Mesenchymal stem cell (in vitro differentiated cells and primary cell): ENCODE measurements at regions not wholly inside any gene's neighbourhood (a gene's known extent, or its start where the extent isn't known, plus 50 kb on each side); places are given as distances from the start of the nearest gene placed in this dataset.

Experiments used
- DNase-seq: peaks from one replicate; pipeline ENCODE4 v3.0.0-alpha.2; 2013
- H2AFZ ChIP-seq: one replicate; pipeline ENCODE4 v1.6.1; 2013; ENCODE audit warnings: low read depth, mild to moderate bottlenecking, control low read depth, inconsistent platforms, low read length, moderate library complexity
- H2AK5ac ChIP-seq: 2 replicates; pipeline ENCODE4 v1.6.1; 2013; ENCODE audit warnings: low read length, moderate library complexity, mild to moderate bottlenecking, inconsistent platforms; ENCODE audit not compliant: severe bottlenecking
- H2BK120ac ChIP-seq: one replicate; pipeline ENCODE4 v1.6.1; 2013; ENCODE audit warnings: low read depth, mild to moderate bottlenecking, inconsistent platforms, low read length, moderate library complexity
- H2BK12ac ChIP-seq, 2 experiments: one replicate each; pipeline ENCODE4 v1.6.1; 2013; ENCODE audit warnings: inconsistent platforms in 2 of 2, low read length in 2 of 2, mild to moderate bottlenecking in 2 of 2, moderate library complexity in 2 of 2, control low read depth in 1 of 2
- H2BK15ac ChIP-seq: one replicate; pipeline ENCODE4 v1.6.1; 2013; ENCODE audit warnings: mild to moderate bottlenecking, low read depth, inconsistent platforms; ENCODE audit not compliant: poor library complexity, severe bottlenecking
- H2BK5ac ChIP-seq: 2 replicates; pipeline ENCODE4 v1.6.1; 2013; ENCODE audit warnings: low read depth, mild to moderate bottlenecking, low read length, control low read depth, inconsistent platforms; ENCODE audit not compliant: poor library complexity, severe bottlenecking
- H3K14ac ChIP-seq, 2 experiments: one replicate each; pipeline ENCODE4 v1.6.1; 2013; ENCODE audit warnings: inconsistent platforms in 2 of 2, low read length in 2 of 2, control low read depth in 1 of 2, mild to moderate bottlenecking in 1 of 2, moderate library complexity in 1 of 2
- H3K18ac ChIP-seq, 2 experiments: one replicate each; pipeline ENCODE4 v1.6.1; 2013; ENCODE audit warnings: inconsistent platforms in 2 of 2, low read length in 2 of 2, control low read depth in 1 of 2, low read depth in 1 of 2, mild to moderate bottlenecking in 1 of 2
- H3K23ac ChIP-seq, 2 experiments: one replicate each; pipeline ENCODE4 v1.6.1; 2013; ENCODE audit warnings: inconsistent platforms in 2 of 2, low read length in 2 of 2, mild to moderate bottlenecking in 2 of 2, moderate library complexity in 2 of 2, control low read depth in 1 of 2
- H3K27ac ChIP-seq: 2 replicates; pipeline ENCODE4 v1.5.1; 2013; ENCODE audit warnings: mild to moderate bottlenecking, moderate library complexity, low read length, control low read depth, inconsistent platforms; ENCODE audit not compliant: poor library complexity, severe bottlenecking
- H3K27me3 ChIP-seq, 2 experiments: 2 replicates each; pipeline versions ENCODE4 v1.6.1 to v1.7.0; 2013; ENCODE audit warnings: low read length in 2 of 2, mild to moderate bottlenecking in 2 of 2, moderate library complexity in 2 of 2, control low read depth in 1 of 2, inconsistent platforms in 1 of 2; ENCODE audit not compliant: control insufficient read depth in 1 of 2, insufficient read depth in 1 of 2
- H3K36me3 ChIP-seq, 2 experiments: 2 replicates each; pipeline versions ENCODE4 v1.6.1 to v1.7.0; 2013; ENCODE audit warnings: low read length in 2 of 2, control low read depth in 1 of 2, inconsistent platforms in 1 of 2, low read depth in 1 of 2, mild to moderate bottlenecking in 1 of 2; ENCODE audit not compliant: insufficient read depth in 2 of 2, control insufficient read depth in 1 of 2
- H3K4ac ChIP-seq, 2 experiments: one replicate each; pipeline ENCODE4 v1.6.1; 2013; ENCODE audit warnings: inconsistent platforms in 2 of 2, low read length in 2 of 2, mild to moderate bottlenecking in 2 of 2, moderate library complexity in 2 of 2, control low read depth in 1 of 2, low read depth in 1 of 2
- H3K4me1 ChIP-seq: 2 replicates; pipeline ENCODE4 v1.6.1; 2013; ENCODE audit warnings: low read depth, low read length, control low read depth; ENCODE audit not compliant: control insufficient read depth, insufficient read depth
- H3K4me2 ChIP-seq: 2 replicates; pipeline ENCODE4 v1.6.1; 2013; ENCODE audit warnings: low read length, mild to moderate bottlenecking, inconsistent platforms; ENCODE audit not compliant: poor library complexity, severe bottlenecking
- H3K4me3 ChIP-seq, 2 experiments: 2 replicates each; pipeline versions ENCODE4 v1.5.1 to v1.7.0; 2013; ENCODE audit warnings: low read length in 2 of 2, mild to moderate bottlenecking in 2 of 2, control low read depth in 1 of 2, low read depth in 1 of 2; ENCODE audit not compliant: insufficient read depth in 1 of 2
- H3K79me1 ChIP-seq: replicated peaks from 2 replicates; pipeline ENCODE4 v1.6.1; 2013; ENCODE audit warnings: mild to moderate bottlenecking, control low read depth, low read length, inconsistent platforms; ENCODE audit not compliant: poor library complexity, severe bottlenecking
- H3K9ac ChIP-seq: 2 replicates; pipeline ENCODE4 v1.7.0; 2013; ENCODE audit warnings: mild to moderate bottlenecking, low read length, moderate library complexity
- H3K9me3 ChIP-seq: 2 replicates; pipeline ENCODE4 v1.7.0; 2013; ENCODE audit warnings: mild to moderate bottlenecking, low read length; ENCODE audit not compliant: control insufficient read depth
- H4K8ac ChIP-seq: one replicate; pipeline ENCODE4 v1.6.1; 2013; ENCODE audit warnings: inconsistent platforms, mild to moderate bottlenecking, low read length, moderate library complexity
- H4K91ac ChIP-seq: one replicate; pipeline ENCODE4 v1.6.1; 2013; ENCODE audit warnings: mild to moderate bottlenecking, low read length, inconsistent platforms
- WGBS: methylation state at CpG from one replicate; pipeline ENCODE4 v1.1.7; 2013; ENCODE audit warnings: mixed read lengths; 5-methylcytosine and 5-hydroxymethylcytosine counted together

DNA sequence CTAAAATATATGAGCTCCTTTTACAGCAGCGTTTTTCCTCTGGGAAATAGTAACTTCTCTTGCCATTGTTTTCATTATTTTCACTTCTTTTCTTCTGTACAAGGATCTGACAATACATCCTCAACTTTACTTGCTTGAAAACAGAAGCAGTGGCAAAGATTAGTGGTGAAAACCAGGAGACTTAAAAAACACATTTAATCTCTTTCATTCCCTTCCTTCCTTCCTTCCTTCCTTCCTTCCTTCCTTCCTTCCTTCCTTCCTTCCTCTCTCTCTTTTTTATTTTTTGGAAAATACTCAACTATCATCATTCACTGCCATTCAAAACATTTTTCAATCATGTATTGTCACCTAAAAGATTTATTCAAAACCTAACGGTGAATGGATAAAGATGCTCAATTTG lies 1411.4 kb downstream of the NCAM2 start:
- H3K18ac ChIP-seq = no peak overlapping the region
- H2AK5ac ChIP-seq = no peak overlapping the region
- H3K23ac ChIP-seq = no peak overlapping the region
- H3K14ac ChIP-seq = no peak overlapping the region
- H3K4ac ChIP-seq = no peak overlapping the region
- no peaks in the 10 kb centered on the region for H3K36me3 ChIP-seq
- no peak overlapping the region for H3K4me3 ChIP-seq
- H4K8ac ChIP-seq = no peak overlapping the region
- H3K9me3 ChIP-seq = no peaks in the 10 kb centered on the region
- WGBS = 40% methylated on average over 1 of the region's 2 CpGs
- H3K27ac ChIP-seq = no peak overlapping the region
- DNase-seq = no peak
- H3K27me3 ChIP-seq = no peaks in the 10 kb centered on the region
- H3K4me1 ChIP-seq = no peaks in the 10 kb centered on the region
- no peak overlapping the region for H2BK120ac ChIP-seq
- H2AFZ ChIP-seq = no peak overlapping the region
- no peak overlapping the region for H2BK12ac ChIP-seq
- H4K91ac ChIP-seq = no peak overlapping the region
- H2BK5ac ChIP-seq = no peak overlapping the region
- no peak overlapping the region for H3K4me2 ChIP-seq
- H3K79me1 ChIP-seq = no peaks in the 10 kb centered on the region
- no peak overlapping the region for H2BK15ac ChIP-seq
- no peak overlapping the region for H3K9ac ChIP-seq

GRCh38 chr21:22416555-22416954 lies 1418.3 kb downstream of the NCAM2 start:
- no peak overlapping the region for H2BK5ac ChIP-seq
- H3K4me2 ChIP-seq = no peak overlapping the region
- no peaks in the 10 kb centered on the region for H3K27me3 ChIP-seq
- no peak overlapping the region for H2BK12ac ChIP-seq
- no peak overlapping the region for H4K91ac ChIP-seq
- H3K4me1 ChIP-seq = no peaks in the 10 kb centered on the region
- DNase-seq = no peak
- no peak overlapping the region for H3K14ac ChIP-seq
- no peak overlapping the region for H3K27ac ChIP-seq
- H3K18ac ChIP-seq = no peak overlapping the region
- H3K9me3 ChIP-seq = peaks cover 2% of the 10 kb centered on the region
- no peak overlapping the region for H3K4me3 ChIP-seq
- no peaks in the 10 kb centered on the region for H3K79me1 ChIP-seq
- no peak overlapping the region for H2AK5ac ChIP-seq
- no peak overlapping the region for H2AFZ ChIP-seq
- H4K8ac ChIP-seq = no peak overlapping the region
- H3K9ac ChIP-seq = no peak overlapping the region
- H2BK120ac ChIP-seq = no peak overlapping the region
- no CpG with 5 or more reads among the region's 1 CpG for WGBS
- H3K23ac ChIP-seq = no peak overlapping the region
- no peak overlapping the region for H2BK15ac ChIP-seq
- no peak overlapping the region for H3K4ac ChIP-seq
- no peaks in the 10 kb centered on the region for H3K36me3 ChIP-seq

DNA sequence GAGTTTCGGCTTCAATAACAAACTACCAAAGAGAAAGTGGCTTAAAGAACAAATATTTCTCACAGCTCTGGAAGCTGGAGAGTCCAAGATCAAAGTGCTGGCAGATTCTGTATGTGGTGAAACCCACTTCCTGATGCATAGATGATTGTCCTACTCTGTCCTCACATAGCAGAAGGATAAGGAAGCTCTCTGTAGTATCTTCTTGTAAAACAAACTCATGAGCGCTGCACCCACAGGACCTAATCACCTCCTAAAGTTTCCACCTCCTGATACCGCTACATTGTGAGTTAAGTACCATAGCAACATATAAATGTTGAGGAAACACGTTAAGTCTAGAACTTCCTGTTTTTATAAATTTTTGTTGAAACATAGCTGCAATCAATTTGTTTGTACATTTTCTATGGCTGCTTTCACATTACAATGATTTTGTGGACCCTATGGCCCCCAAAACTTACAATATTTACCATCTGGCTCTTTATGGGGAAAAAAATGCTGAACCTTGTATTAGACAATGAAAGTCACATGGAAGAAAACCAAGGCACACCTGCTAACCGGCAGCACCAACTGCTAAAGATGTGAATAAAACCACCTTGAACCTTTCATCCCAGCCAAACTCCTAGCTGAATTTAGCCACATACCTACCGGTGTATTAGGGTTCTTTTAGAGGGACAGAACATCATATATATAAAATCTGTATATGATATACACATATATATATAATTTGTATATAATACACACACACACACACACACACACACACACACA lies 1423.4 kb downstream of the NCAM2 start:
- Histone ChIP-seq H3K79me1 (no peaks in the 10 kb centered on the region), H3K27me3 (no peaks in the 10 kb centered on the region), H3K4me2 (no peak overlapping the region), H4K91ac (no peak overlapping the region), H2BK120ac (no peak overlapping the region), H3K18ac (no peak overlapping the region), H2AFZ (no peak overlapping the region), H3K9ac (no peak overlapping the region), H3K14ac (no peak overlapping the region), H3K4me3 (no peak overlapping the region), H4K8ac (no peak overlapping the region), H2BK15ac (no peak overlapping the region), H3K4ac (no peak overlapping the region), H3K23ac (no peak overlapping the region), H3K27ac (no peak overlapping the region), H3K36me3 (no peaks in the 10 kb centered on the region), H2BK5ac (no peak overlapping the region), H2AK5ac (no peak overlapping the region), H3K9me3 (no peaks in the 10 kb centered on the region), H3K4me1 (no peaks in the 10 kb centered on the region), H2BK12ac (no peak overlapping the region)
- DNase-seq = no peak
- WGBS = 65% methylated on average over 2 of the region's 6 CpGs

- DNase-seq = no peak
Measured at GRCh38 chr21:22438428-22439086, 1440.3 kb downstream of the NCAM2 start.

More at GRCh38 chr21:22438428-22439086, 1440.3 kb downstream of the NCAM2 start:
- Histone ChIP-seq H3K4me1 (no peaks in the 10 kb centered on the region), H4K91ac (no peak overlapping the region), H3K4ac (no peak overlapping the region), H2BK120ac (no peak overlapping the region), H2BK15ac (no peak overlapping the region), H3K36me3 (no peaks in the 10 kb centered on the region), H3K27ac (no peak overlapping the region), H2AFZ (no peak overlapping the region), H2BK5ac (no peak overlapping the region), H3K4me2 (no peak overlapping the region), H3K23ac (no peak overlapping the region), H3K9ac (no peak overlapping the region), H4K8ac (no peak overlapping the region), H3K9me3 (peaks cover 3% of the 10 kb centered on the region), H3K79me1 (no peaks in the 10 kb centered on the region), H3K4me3 (no peak overlapping the region), H3K14ac (no peak overlapping the region), H3K18ac (no peak overlapping the region), H2BK12ac (no peak overlapping the region), H3K27me3 (no peaks in the 10 kb centered on the region), H2AK5ac (no peak overlapping the region)
- 78% methylated on average over 8 of the region's 8 CpGs for WGBS
